ENCODE measurements at regions not wholly inside any gene's neighbourhood (a gene's known extent, or its start where the extent isn't known, plus 50 kb on each side); places are given as distances from the start of the nearest gene placed in this dataset.

- Mint-ChIP-seq H3K4me3 (peak overlapping the region; percentile 60), H3K27me3 (ENCODE audit: low read depth) (no peaks in the 10 kb centered on the region)
Measured at GRCh38 chr14:98189511-98189910, 1082.5 kb downstream of the BCL11B start.

GRCh38 chr14:98189944-98190343, 1082.1 kb downstream of the BCL11B start:
- Mint-ChIP-seq H3K9me3 (no peaks in the 10 kb centered on the region), H3K27me3 (ENCODE audit: low read depth) (no peaks in the 10 kb centered on the region), H3K4me3 (peak overlapping the region; percentile 60), H3K27ac (peak overlapping the region; percentile 94), H3K36me3 (ENCODE audit: low read depth) (peaks cover 7% of the 10 kb centered on the region), H3K4me1 (ENCODE audit: low read depth) (peaks cover 82% of the 10 kb centered on the region)

More at GRCh38 chr14:98189511-98189910, 1082.5 kb downstream of the BCL11B start:
- Mint-ChIP-seq H3K9me3 (no peaks in the 10 kb centered on the region), H3K36me3 (ENCODE audit: low read depth) (peaks cover 7% of the 10 kb centered on the region), H3K27ac (peak overlapping the region; percentile 94), H3K4me1 (ENCODE audit: low read depth) (peaks cover 85% of the 10 kb centered on the region)

DNA sequence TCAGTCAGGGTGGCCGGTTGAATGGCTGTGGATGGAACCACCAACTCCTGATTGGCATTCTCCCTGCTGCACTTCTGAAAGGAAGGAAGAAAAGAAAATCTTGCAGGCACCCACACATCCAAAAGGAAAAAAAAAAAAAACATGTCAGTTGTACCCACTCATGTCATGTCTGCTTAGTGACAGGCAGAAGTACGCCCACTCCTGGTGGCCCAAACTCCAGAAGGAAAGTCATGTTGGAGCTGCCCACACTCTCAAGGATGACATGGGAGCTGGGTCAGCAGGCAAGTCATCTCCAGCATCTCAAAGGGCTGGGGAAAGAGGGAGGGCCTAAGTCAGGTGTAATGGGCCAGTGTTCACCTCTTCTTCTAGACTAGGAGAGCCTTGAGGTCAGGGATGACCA, 1079.1 kb downstream of the BCL11B start:
- Mint-ChIP-seq H3K27me3 (ENCODE audit: low read depth) (no peaks in the 10 kb centered on the region), H3K4me3 (no peak overlapping the region)

DNA sequence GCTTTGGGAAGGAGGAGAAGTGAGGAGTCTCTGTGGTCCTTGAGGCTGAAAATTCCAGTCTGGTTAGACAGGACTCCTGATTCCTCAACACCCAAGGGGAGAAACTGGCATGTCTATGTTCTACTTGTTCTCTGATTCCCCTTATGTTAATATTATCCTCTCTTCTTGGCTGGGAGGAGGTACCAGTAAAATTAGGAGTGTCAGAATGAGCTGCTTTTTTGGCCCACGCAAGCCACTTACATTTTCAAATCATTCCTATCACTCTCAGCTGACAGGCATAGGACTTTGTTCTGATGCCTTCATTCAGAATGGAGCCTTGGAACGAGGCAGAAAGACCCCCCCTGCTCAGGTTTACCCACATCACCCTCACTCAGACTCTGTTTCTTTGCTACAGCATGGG, 1077.2 kb downstream of the BCL11B start:
- Mint-ChIP-seq H3K27ac (no peak overlapping the region), H3K4me3 (no peak overlapping the region), H3K9me3 (no peaks in the 10 kb centered on the region), H3K36me3 (ENCODE audit: low read depth) (peaks cover 23% of the 10 kb centered on the region), H3K27me3 (ENCODE audit: low read depth) (no peaks in the 10 kb centered on the region), H3K4me1 (ENCODE audit: low read depth) (peaks cover 79% of the 10 kb centered on the region)

More for the DNA sequence above, 1079.1 kb downstream of the BCL11B start:
- H3K4me1 Mint-ChIP-seq (ENCODE audit: low read depth) = peaks cover 79% of the 10 kb centered on the region
- H3K27ac Mint-ChIP-seq = peak overlapping the region; percentile 16
- H3K9me3 Mint-ChIP-seq = no peaks in the 10 kb centered on the region
- H3K36me3 Mint-ChIP-seq (ENCODE audit: low read depth) = peaks cover 20% of the 10 kb centered on the region

DNA sequence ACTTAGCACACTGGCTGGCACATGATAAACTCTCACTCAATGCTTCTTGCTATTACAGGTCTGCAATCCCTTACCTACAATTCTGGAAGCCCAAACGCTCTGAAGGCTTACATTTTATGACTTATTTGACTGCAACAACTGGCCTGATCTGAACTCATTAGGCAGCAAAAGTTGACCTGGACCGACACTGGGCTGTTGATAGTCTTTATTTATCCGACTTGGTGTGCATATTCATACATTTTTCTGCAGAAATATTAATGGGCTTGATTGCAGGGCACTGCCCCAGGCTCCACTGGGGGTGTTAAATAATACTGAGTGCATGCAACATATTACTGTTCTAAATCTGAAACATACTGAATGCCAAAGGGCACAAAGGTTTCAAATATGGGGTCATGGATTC, 1076.7 kb downstream of the BCL11B start:
- H3K4me1 Mint-ChIP-seq (ENCODE audit: low read depth) = peaks cover 77% of the 10 kb centered on the region
- H3K36me3 Mint-ChIP-seq (ENCODE audit: low read depth) = peaks cover 23% of the 10 kb centered on the region
- no peaks in the 10 kb centered on the region for H3K27me3 Mint-ChIP-seq (ENCODE audit: low read depth)
- peak overlapping the region; percentile 7 for H3K4me3 Mint-ChIP-seq
- no peaks in the 10 kb centered on the region for H3K9me3 Mint-ChIP-seq
- H3K27ac Mint-ChIP-seq = peak overlapping the region; percentile 57

GRCh38 chr14:98197933-98198332, 1074.1 kb downstream of the BCL11B start:
- Mint-ChIP-seq H3K4me1 (ENCODE audit: low read depth) (peaks cover 77% of the 10 kb centered on the region), H3K36me3 (ENCODE audit: low read depth) (peaks cover 21% of the 10 kb centered on the region), H3K27ac (peak overlapping the region; percentile 67), H3K4me3 (peak overlapping the region; percentile 51), H3K9me3 (no peaks in the 10 kb centered on the region), H3K27me3 (ENCODE audit: low read depth) (no peaks in the 10 kb centered on the region)

GRCh38 chr14:98198385-98198784, 1073.6 kb downstream of the BCL11B start:
- Mint-ChIP-seq H3K4me3 (peak overlapping the region; percentile 30), H3K4me1 (ENCODE audit: low read depth) (peaks cover 74% of the 10 kb centered on the region)

GRCh38 chr14:98200601-98201000, 1071.4 kb downstream of the BCL11B start:
- Mint-ChIP-seq H3K9me3 (no peaks in the 10 kb centered on the region), H3K27ac (no peak overlapping the region), H3K36me3 (ENCODE audit: low read depth) (peaks cover 15% of the 10 kb centered on the region), H3K4me1 (ENCODE audit: low read depth) (peaks cover 74% of the 10 kb centered on the region), H3K4me3 (no peak overlapping the region), H3K27me3 (ENCODE audit: low read depth) (no peaks in the 10 kb centered on the region)

More at GRCh38 chr14:98198385-98198784, 1073.6 kb downstream of the BCL11B start:
- Mint-ChIP-seq H3K27me3 (ENCODE audit: low read depth) (no peaks in the 10 kb centered on the region), H3K9me3 (no peaks in the 10 kb centered on the region), H3K27ac (peak overlapping the region; percentile 67), H3K36me3 (ENCODE audit: low read depth) (peaks cover 19% of the 10 kb centered on the region)

- Mint-ChIP-seq H3K36me3 (ENCODE audit: low read depth) (peaks cover 3% of the 10 kb centered on the region), H3K9me3 (no peaks in the 10 kb centered on the region), H3K4me3 (no peak overlapping the region), H3K27ac (peak overlapping the region; percentile 44), H3K4me1 (ENCODE audit: low read depth) (peaks cover 78% of the 10 kb centered on the region), H3K27me3 (ENCODE audit: low read depth) (no peaks in the 10 kb centered on the region)
Measured at GRCh38 chr14:98203421-98203820, 1068.6 kb downstream of the BCL11B start.

DNA sequence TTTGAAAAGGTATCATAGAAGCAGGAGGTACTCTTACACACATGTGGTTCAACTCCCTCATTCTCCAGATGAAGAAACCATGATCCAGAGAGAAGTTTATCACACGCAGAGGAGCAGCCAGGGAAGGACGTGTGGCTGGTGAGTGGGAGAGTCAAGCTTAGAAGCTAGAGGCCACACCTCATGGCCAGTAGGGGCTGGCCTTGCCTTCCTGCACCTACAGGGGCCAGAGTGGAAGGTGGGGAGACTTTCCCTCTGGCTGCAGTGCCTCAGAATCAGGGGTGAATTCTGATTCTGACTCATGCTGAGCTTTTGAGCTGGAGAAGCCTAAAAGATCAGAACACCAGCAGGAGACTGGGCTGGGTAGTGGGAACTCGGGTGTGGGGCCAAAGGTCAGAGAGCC, 1067.9 kb downstream of the BCL11B start:
- Mint-ChIP-seq H3K4me1 (ENCODE audit: low read depth) (peaks cover 78% of the 10 kb centered on the region), H3K27ac (peak overlapping the region; percentile 23), H3K4me3 (peak overlapping the region; percentile 1), H3K9me3 (no peaks in the 10 kb centered on the region), H3K27me3 (ENCODE audit: low read depth) (no peaks in the 10 kb centered on the region), H3K36me3 (ENCODE audit: low read depth) (peaks cover 2% of the 10 kb centered on the region)

GRCh38 chr14:98207415-98207814, 1064.6 kb downstream of the BCL11B start:
- Mint-ChIP-seq H3K36me3 (ENCODE audit: low read depth) (peaks cover 3% of the 10 kb centered on the region), H3K27ac (peak overlapping the region; percentile 18)

GRCh38 chr14:98208211-98208611, 1063.8 kb downstream of the BCL11B start:
- H3K36me3 Mint-ChIP-seq (ENCODE audit: low read depth) = peaks cover 3% of the 10 kb centered on the region
- H3K27me3 Mint-ChIP-seq (ENCODE audit: low read depth) = no peaks in the 10 kb centered on the region
- no peaks in the 10 kb centered on the region for H3K9me3 Mint-ChIP-seq
- peaks cover 81% of the 10 kb centered on the region for H3K4me1 Mint-ChIP-seq (ENCODE audit: low read depth)
- H3K27ac Mint-ChIP-seq = peak overlapping the region; percentile 64
- peak overlapping the region; percentile 9 for H3K4me3 Mint-ChIP-seq

More at GRCh38 chr14:98207415-98207814, 1064.6 kb downstream of the BCL11B start:
- H3K27me3 Mint-ChIP-seq (ENCODE audit: low read depth) = no peaks in the 10 kb centered on the region
- H3K4me3 Mint-ChIP-seq = peak overlapping the region; percentile 9
- peaks cover 86% of the 10 kb centered on the region for H3K4me1 Mint-ChIP-seq (ENCODE audit: low read depth)
- no peaks in the 10 kb centered on the region for H3K9me3 Mint-ChIP-seq

- Mint-ChIP-seq H3K9me3 (no peaks in the 10 kb centered on the region), H3K36me3 (ENCODE audit: low read depth) (peaks cover 3% of the 10 kb centered on the region), H3K4me1 (ENCODE audit: low read depth) (peaks cover 73% of the 10 kb centered on the region), H3K4me3 (no peak overlapping the region), H3K27me3 (ENCODE audit: low read depth) (no peaks in the 10 kb centered on the region), H3K27ac (no peak overlapping the region)
Measured at GRCh38 chr14:98208943-98209342, 1063.1 kb downstream of the BCL11B start.

DNA sequence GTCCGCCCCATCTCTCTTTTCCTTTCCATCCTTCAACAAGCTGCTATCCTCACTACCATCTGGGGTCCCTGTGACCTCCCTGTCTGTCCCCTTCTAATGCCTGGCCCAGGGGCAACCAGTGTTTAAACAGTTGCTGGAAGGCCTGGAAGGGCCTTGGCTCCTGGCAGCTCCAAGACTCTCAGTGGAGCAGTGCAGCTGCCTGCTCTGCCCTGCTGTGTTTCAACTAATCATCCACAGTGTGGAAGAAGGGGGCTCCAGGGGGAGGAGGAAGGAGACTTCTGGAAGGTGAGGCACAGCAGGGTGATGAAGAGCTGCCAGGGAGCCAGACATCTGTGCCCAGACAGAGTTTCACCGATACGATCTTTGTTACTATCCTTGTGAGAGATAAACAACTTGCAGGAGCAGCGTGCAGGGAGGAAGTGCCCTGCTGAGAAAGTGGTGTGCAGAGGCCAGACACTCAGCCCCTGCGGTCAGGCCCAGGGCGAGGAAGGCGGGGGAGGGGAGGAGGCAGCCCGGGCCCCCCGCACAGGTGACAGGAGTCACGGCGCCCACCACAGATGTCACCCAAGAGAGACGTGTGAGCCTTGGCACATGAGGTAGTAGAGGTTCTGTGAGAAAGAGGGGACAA, 1061.8 kb downstream of the BCL11B start:
- peak overlapping the region; percentile 33 for H3K4me3 Mint-ChIP-seq

DNA sequence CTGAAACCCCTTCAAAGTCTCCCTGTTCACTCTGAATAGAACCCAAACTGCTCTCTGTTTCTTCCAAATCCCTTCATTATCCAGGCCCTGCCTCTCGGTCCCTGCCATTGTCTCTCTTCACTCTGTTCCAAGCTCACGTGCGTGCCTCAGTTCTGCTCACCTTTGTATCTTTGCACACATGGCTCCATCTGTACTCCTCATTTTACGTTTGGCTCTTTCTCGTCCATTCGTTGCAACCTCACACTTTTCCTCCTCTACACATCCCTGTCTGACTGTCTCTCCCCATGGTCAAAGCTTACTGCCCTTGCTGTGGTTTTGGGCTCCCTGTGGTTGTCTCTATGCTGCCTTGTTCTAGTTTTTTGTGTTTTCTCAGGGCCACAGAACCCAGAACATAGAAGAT, 1054.5 kb downstream of the BCL11B start:
- peaks cover 18% of the 10 kb centered on the region for H3K4me1 Mint-ChIP-seq (ENCODE audit: low read depth)
- H3K4me3 Mint-ChIP-seq = no peak overlapping the region
- H3K27ac Mint-ChIP-seq = no peak overlapping the region
- peaks cover 5% of the 10 kb centered on the region for H3K36me3 Mint-ChIP-seq (ENCODE audit: low read depth)
- H3K9me3 Mint-ChIP-seq = no peaks in the 10 kb centered on the region
- no peaks in the 10 kb centered on the region for H3K27me3 Mint-ChIP-seq (ENCODE audit: low read depth)

More for the DNA sequence above, 1061.8 kb downstream of the BCL11B start:
- Mint-ChIP-seq H3K4me1 (ENCODE audit: low read depth) (peaks cover 64% of the 10 kb centered on the region), H3K36me3 (ENCODE audit: low read depth) (peaks cover 3% of the 10 kb centered on the region), H3K9me3 (no peaks in the 10 kb centered on the region), H3K27me3 (ENCODE audit: low read depth) (no peaks in the 10 kb centered on the region), H3K27ac (peak overlapping the region; percentile 79)

Measured in T-helper 1 cell treated with Interleukin-12 subunit alpha and Interleukin-12 subunit beta and Interleukin-4 antibody, amounts not matched to agents 30 μg/mL and 1 μg/mL, for 36 hours (primary cell).